IPS-18a (cell line): ENCODE measurements at regions not wholly inside any gene's neighbourhood (a gene's known extent, or its start where the extent isn't known, plus 50 kb on each side); places are given as distances from the start of the nearest gene placed in this dataset.

Experiments used
- H3K27ac ChIP-seq: one replicate; pipeline ENCODE4 v1.5.1; 2013; ENCODE audit warnings: low read length
- H3K27me3 ChIP-seq: one replicate; pipeline ENCODE4 v1.6.1; 2013; ENCODE audit warnings: mild to moderate bottlenecking, low read length; ENCODE audit not compliant: control insufficient read depth, insufficient read depth
- H3K36me3 ChIP-seq: one replicate; pipeline ENCODE4 v1.6.1; 2013; ENCODE audit warnings: low read depth, low read length; ENCODE audit not compliant: control insufficient read depth
- H3K4me1 ChIP-seq: one replicate; pipeline ENCODE4 v1.6.1; 2013; ENCODE audit warnings: low read depth, low read length; ENCODE audit not compliant: control insufficient read depth
- H3K4me3 ChIP-seq: one replicate; pipeline ENCODE4 v1.5.1; 2013; ENCODE audit warnings: low read length
- H3K9ac ChIP-seq: one replicate; pipeline ENCODE4 v1.6.1; 2013; ENCODE audit warnings: mild to moderate bottlenecking, low read length, moderate library complexity
- H3K9me3 ChIP-seq: one replicate; pipeline ENCODE4 v1.6.1; 2013; ENCODE audit warnings: low read depth, low read length; ENCODE audit not compliant: control insufficient read depth

GRCh38 chr10:111522551-111522950 is 445.7 kb downstream of the ADRA2A start:
- H3K4me3 ChIP-seq = no peak overlapping the region
- no peaks in the 10 kb centered on the region for H3K9me3 ChIP-seq
- no peaks in the 10 kb centered on the region for H3K4me1 ChIP-seq
- H3K9ac ChIP-seq = no peak overlapping the region
- no peaks in the 10 kb centered on the region for H3K27me3 ChIP-seq
- no peaks in the 10 kb centered on the region for H3K36me3 ChIP-seq
- no peak overlapping the region for H3K27ac ChIP-seq

- Histone ChIP-seq H3K27me3 (no peaks in the 10 kb centered on the region), H3K4me1 (no peaks in the 10 kb centered on the region), H3K9ac (no peak overlapping the region), H3K36me3 (no peaks in the 10 kb centered on the region), H3K9me3 (no peaks in the 10 kb centered on the region), H3K27ac (no peak overlapping the region), H3K4me3 (no peak overlapping the region)
These were observed 446.2 kb downstream of the ADRA2A start for GRCh38 chr10:111523016-111523415.

GRCh38 chr10:111524134-111524533 is 447.3 kb downstream of the ADRA2A start:
- no peak overlapping the region for H3K9ac ChIP-seq
- no peaks in the 10 kb centered on the region for H3K36me3 ChIP-seq
- H3K4me1 ChIP-seq = no peaks in the 10 kb centered on the region
- no peak overlapping the region for H3K4me3 ChIP-seq
- H3K9me3 ChIP-seq = no peaks in the 10 kb centered on the region
- no peaks in the 10 kb centered on the region for H3K27me3 ChIP-seq
- no peak overlapping the region for H3K27ac ChIP-seq

- Histone ChIP-seq H3K36me3 (no peaks in the 10 kb centered on the region), H3K27ac (no peak overlapping the region), H3K9ac (no peak overlapping the region), H3K4me1 (no peaks in the 10 kb centered on the region), H3K9me3 (no peaks in the 10 kb centered on the region), H3K27me3 (no peaks in the 10 kb centered on the region), H3K4me3 (no peak overlapping the region)
These were observed 448.9 kb downstream of the ADRA2A start for GRCh38 chr10:111525696-111526095.

- no peak overlapping the region for H3K4me3 ChIP-seq
- no peak overlapping the region for H3K27ac ChIP-seq
- H3K9me3 ChIP-seq = no peaks in the 10 kb centered on the region
- H3K36me3 ChIP-seq = no peaks in the 10 kb centered on the region
- H3K9ac ChIP-seq = no peak overlapping the region
- H3K27me3 ChIP-seq = no peaks in the 10 kb centered on the region
- no peaks in the 10 kb centered on the region for H3K4me1 ChIP-seq
These were observed 454.9 kb downstream of the ADRA2A start for GRCh38 chr10:111531690-111532089.

- Histone ChIP-seq H3K9me3 (no peaks in the 10 kb centered on the region), H3K9ac (no peak overlapping the region), H3K36me3 (no peaks in the 10 kb centered on the region), H3K27me3 (no peaks in the 10 kb centered on the region), H3K4me1 (no peaks in the 10 kb centered on the region), H3K27ac (no peak overlapping the region), H3K4me3 (no peak overlapping the region)
These were observed 455.3 kb downstream of the ADRA2A start for GRCh38 chr10:111532139-111532538.

- Histone ChIP-seq H3K9me3 (no peaks in the 10 kb centered on the region), H3K4me1 (no peaks in the 10 kb centered on the region), H3K27ac (no peak overlapping the region), H3K4me3 (no peak overlapping the region), H3K36me3 (no peaks in the 10 kb centered on the region), H3K9ac (no peak overlapping the region), H3K27me3 (no peaks in the 10 kb centered on the region)
These were observed 462.4 kb downstream of the ADRA2A start for GRCh38 chr10:111539246-111539645.

GRCh38 chr10:111543854-111544253 is 467.0 kb downstream of the ADRA2A start:
- Histone ChIP-seq H3K36me3 (no peaks in the 10 kb centered on the region), H3K4me3 (no peak overlapping the region), H3K9ac (no peak overlapping the region), H3K27me3 (no peaks in the 10 kb centered on the region), H3K27ac (no peak overlapping the region), H3K4me1 (no peaks in the 10 kb centered on the region), H3K9me3 (no peaks in the 10 kb centered on the region)

- no peaks in the 10 kb centered on the region for H3K9me3 ChIP-seq
- no peak overlapping the region for H3K9ac ChIP-seq
- no peaks in the 10 kb centered on the region for H3K27me3 ChIP-seq
- H3K27ac ChIP-seq = no peak overlapping the region
- H3K36me3 ChIP-seq = no peaks in the 10 kb centered on the region
- no peak overlapping the region for H3K4me3 ChIP-seq
- no peaks in the 10 kb centered on the region for H3K4me1 ChIP-seq
These were observed 469.2 kb downstream of the ADRA2A start for GRCh38 chr10:111545861-111546605.

GRCh38 chr10:111548084-111548726 is 471.4 kb downstream of the ADRA2A start:
- H3K4me3 ChIP-seq = no peak overlapping the region
- H3K4me1 ChIP-seq = no peaks in the 10 kb centered on the region
- no peaks in the 10 kb centered on the region for H3K36me3 ChIP-seq
- H3K27me3 ChIP-seq = no peaks in the 10 kb centered on the region
- H3K27ac ChIP-seq = no peak overlapping the region
- H3K9ac ChIP-seq = no peak overlapping the region
- no peaks in the 10 kb centered on the region for H3K9me3 ChIP-seq

- Histone ChIP-seq H3K4me1 (no peaks in the 10 kb centered on the region), H3K4me3 (no peak overlapping the region), H3K27me3 (no peaks in the 10 kb centered on the region), H3K27ac (no peak overlapping the region), H3K9me3 (no peaks in the 10 kb centered on the region), H3K36me3 (no peaks in the 10 kb centered on the region), H3K9ac (no peak overlapping the region)
These were observed 474.2 kb downstream of the ADRA2A start for GRCh38 chr10:111551001-111551400.

GRCh38 chr10:111556666-111557065 is 479.8 kb downstream of the ADRA2A start:
- H3K36me3 ChIP-seq = no peaks in the 10 kb centered on the region
- peaks cover 4% of the 10 kb centered on the region for H3K4me1 ChIP-seq
- H3K27me3 ChIP-seq = no peaks in the 10 kb centered on the region
- H3K27ac ChIP-seq = no peak overlapping the region
- no peaks in the 10 kb centered on the region for H3K9me3 ChIP-seq
- no peak overlapping the region for H3K9ac ChIP-seq
- no peak overlapping the region for H3K4me3 ChIP-seq
